ENCODE measurements at regions not wholly inside any gene's neighbourhood (a gene's known extent, or its start where the extent isn't known, plus 50 kb on each side); places are given as distances from the start of the nearest gene placed in this dataset.

DNA sequence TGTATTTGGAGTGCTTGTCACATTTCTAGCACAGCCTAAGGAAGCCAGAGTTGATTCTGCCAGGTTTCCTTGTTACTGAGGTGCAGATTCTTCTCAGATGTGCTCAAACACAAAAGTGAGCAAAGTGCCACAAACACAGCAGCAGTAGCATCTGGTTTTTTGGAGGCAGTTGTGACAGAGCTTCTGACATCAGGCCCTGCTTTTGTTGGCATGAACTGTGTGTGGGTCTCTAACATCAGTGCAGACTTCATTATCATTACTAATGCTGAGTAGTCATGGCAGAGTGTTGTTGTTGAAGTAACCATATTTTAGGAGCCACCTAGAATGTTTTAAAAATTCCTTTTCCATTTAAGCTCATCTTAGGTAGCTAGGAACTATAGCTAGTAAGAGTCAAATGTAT, 656.6 kb downstream of the ANKRD50 start:
- TF ChIP-seq, protein P1, sequence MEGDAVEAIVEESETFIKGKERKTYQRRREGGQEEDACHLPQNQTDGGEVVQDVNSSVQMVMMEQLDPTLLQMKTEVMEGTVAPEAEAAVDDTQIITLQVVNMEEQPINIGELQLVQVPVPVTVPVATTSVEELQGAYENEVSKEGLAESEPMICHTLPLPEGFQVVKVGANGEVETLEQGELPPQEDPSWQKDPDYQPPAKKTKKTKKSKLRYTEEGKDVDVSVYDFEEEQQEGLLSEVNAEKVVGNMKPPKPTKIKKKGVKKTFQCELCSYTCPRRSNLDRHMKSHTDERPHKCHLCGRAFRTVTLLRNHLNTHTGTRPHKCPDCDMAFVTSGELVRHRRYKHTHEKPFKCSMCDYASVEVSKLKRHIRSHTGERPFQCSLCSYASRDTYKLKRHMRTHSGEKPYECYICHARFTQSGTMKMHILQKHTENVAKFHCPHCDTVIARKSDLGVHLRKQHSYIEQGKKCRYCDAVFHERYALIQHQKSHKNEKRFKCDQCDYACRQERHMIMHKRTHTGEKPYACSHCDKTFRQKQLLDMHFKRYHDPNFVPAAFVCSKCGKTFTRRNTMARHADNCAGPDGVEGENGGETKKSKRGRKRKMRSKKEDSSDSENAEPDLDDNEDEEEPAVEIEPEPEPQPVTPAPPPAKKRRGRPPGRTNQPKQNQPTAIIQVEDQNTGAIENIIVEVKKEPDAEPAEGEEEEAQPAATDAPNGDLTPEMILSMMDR (IDR thresholded peaks at IDR 0.05), result no peak
- TF ChIP-seq POLR2A (IDR thresholded peaks at IDR 0.05), result no peak
